Panc1 (cell line): ENCODE measurements at regions not wholly inside any gene's neighbourhood (a gene's known extent, or its start where the extent isn't known, plus 50 kb on each side); places are given as distances from the start of the nearest gene placed in this dataset.

Experiments
- ATAC-seq: fragments of 200-7000 bp; cut with Tn5 transposase; 2 replicates; pipeline ENCODE4 v1.9.1; 2020; ENCODE audit warnings: mild to moderate bottlenecking, moderate library complexity
- BruUV-seq: library from RNA; stranded (reverse); fragments of 400-500 nt; replicated peaks from 2 replicates; lab custom pipeline; 2021; lab: Mats Ljungman, UMichigan
- CTCF ChIA-PET: fragments of 300-600 bp; sonication (Branson Sonifier 250); formaldehyde crosslinking; loops from one replicate; lab custom pipeline; 2022; ENCODE audit warnings: antibody characterized with exemption; lab: Charles Lee
- POLR2A ChIA-PET: fragments of 300-600 bp; sonication (Branson Sonifier 250); formaldehyde crosslinking; loops from one replicate; lab custom pipeline; 2022; ENCODE audit warnings: antibody characterized with exemption; lab: Charles Lee
- DNase-seq: peaks from one replicate; pipeline ENCODE4 v3.0.0-alpha.2; 2010; ENCODE audit warnings: low read depth, low spot score
- H3K27ac ChIP-seq: 2 replicates; pipeline ENCODE4 v1.5.1; 2011; ENCODE audit warnings: mild to moderate bottlenecking, low read length, inconsistent platforms
- H3K27me3 ChIP-seq: fragments of 200-500 bp; sonication (Bioruptor generic); 2 replicates; pipeline ENCODE4 v1.6.0; 2014; ENCODE audit warnings: low read length, inconsistent platforms; ENCODE audit not compliant: control insufficient read depth, insufficient read depth
- H3K36me3 ChIP-seq: fragments of 200-500 bp; sonication (Bioruptor generic); 2 replicates; pipeline ENCODE4 v1.5.1; 2014; ENCODE audit warnings: inconsistent platforms, mild to moderate bottlenecking, low read length, moderate library complexity; ENCODE audit not compliant: control insufficient read depth, insufficient read depth
- H3K4me1 ChIP-seq: 2 replicates; pipeline ENCODE4 v1.5.1; 2011; ENCODE audit warnings: inconsistent platforms, mild to moderate bottlenecking, low read length, moderate library complexity; ENCODE audit not compliant: control insufficient read depth, insufficient read depth
- H3K4me3 ChIP-seq, 2 experiments: 2 replicates each; pipeline ENCODE4 v1.5.1; 2011 to 2012; ENCODE audit warnings: low read depth in 2 of 2, low read length in 2 of 2, mild to moderate bottlenecking in 2 of 2, inconsistent platforms in 1 of 2, moderate library complexity in 1 of 2
- H3K9me3 ChIP-seq: fragments of 200-500 bp; sonication (Bioruptor generic); 2 replicates; pipeline ENCODE4 v1.5.1; 2014; ENCODE audit warnings: low read depth, mild to moderate bottlenecking, inconsistent platforms, low read length, moderate library complexity; ENCODE audit not compliant: control insufficient read depth, insufficient read depth
- CTCF ChIP-seq: fragments of 450-650 bp; IDR thresholded peaks from 2 replicates; pipeline ENCODE4 v1.5.1; 2017; ENCODE audit warnings: mild to moderate bottlenecking
- POLR2AphosphoS5 ChIP-seq: IDR thresholded peaks from 2 replicates; pipeline ENCODE4 v1.6.1; 2012; ENCODE audit warnings: mild to moderate bottlenecking, low read depth, low read length, moderate library complexity
- SIN3A ChIP-seq: IDR thresholded peaks from 2 replicates; pipeline ENCODE4 v1.6.1; 2012; ENCODE audit warnings: low read depth, mild to moderate bottlenecking, low read length, moderate library complexity, borderline replicate concordance; ENCODE audit not compliant: insufficient read depth
- TCF7L2 ChIP-seq: IDR thresholded peaks from 2 replicates; pipeline ENCODE4 v1.6.1; 2011; ENCODE audit warnings: mild to moderate bottlenecking, low read depth, low read length, inconsistent platforms
- in situ Hi-C: cut with HindIII; loops from 2 replicates; pipeline ENCODE4 v1.10.0; 2016; ENCODE audit warnings: low sequenced_read_pairs, low pct_unique_long_range_greater_than_20kb
- intact Hi-C: fragments of 100-400 bp; cut with micrococcal nuclease; formaldehyde crosslinking; loops from one replicate; pipeline ENCODE4 v1.10.0; 2022; ENCODE audit not compliant: unreplicated experiment
- TF ChIP-seq, protein P1 (sequence below), 2 experiments: IDR thresholded peaks; 2 replicates each; pipeline ENCODE4 v1.6.1; 2011 to 2012; ENCODE audit warnings: low read depth in 2 of 2, control low read depth in 1 of 2, low read length in 1 of 2, mild to moderate bottlenecking in 1 of 2, moderate library complexity in 1 of 2; ENCODE audit not compliant: insufficient read depth in 1 of 2

DNA sequence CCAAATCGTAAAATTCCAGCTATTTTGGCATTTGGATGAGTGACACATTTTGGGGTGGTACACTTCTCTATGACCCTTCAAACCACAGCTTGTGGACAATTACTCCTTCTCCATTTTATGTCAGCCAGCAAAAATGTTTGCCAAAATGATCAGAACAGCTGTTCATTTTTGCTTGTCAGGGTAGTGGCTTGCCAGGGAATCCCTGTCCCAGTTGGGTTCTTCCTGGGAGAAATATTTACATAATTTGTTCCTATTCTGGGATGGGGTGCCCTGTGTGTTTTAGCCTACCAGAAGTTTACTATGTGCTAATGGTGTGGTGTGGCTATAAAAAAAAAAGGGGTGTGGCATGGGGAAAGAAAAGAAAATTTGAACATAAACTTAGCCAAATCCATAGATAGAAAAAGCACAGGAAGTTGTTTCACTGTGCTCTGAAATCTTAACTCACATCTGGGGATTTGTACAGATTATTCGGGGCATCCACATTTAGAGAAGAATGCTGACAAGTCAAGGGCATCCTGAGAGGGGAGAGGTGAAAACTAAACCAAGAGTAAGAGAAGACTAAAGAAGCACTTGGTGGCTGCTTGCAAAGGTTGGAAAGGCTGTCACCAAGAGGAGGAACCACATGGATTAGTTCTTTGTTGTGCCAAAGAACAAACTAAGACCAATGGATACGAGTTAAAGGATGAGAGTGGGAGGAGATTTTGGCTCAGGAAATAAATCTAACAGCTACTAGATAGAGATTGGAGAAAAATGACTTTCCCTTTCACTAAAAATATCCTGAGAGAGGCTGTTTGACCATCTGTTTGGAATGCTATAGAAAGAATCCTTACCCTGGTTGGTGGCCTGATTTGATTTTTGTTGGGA is 55.2 kb upstream of the RBM24 start:
- Histone ChIP-seq H3K36me3 (no peaks in the 10 kb centered on the region), H3K27me3 (no peaks in the 10 kb centered on the region), H3K4me1 (no peaks in the 10 kb centered on the region), H3K4me3 (no peak overlapping the region), H3K27ac (no peak overlapping the region), H3K9me3 (no peaks in the 10 kb centered on the region)
- DNase-seq, result no peak
- ChIA-PET POLR2A (no interaction called here), CTCF (no interaction called here)
- intact Hi-C loops, result no loop called here
- TF ChIP-seq TCF7L2 (no peak), SIN3A (no peak), CTCF (no peak), POLR2AphosphoS5 (no peak)
- TF ChIP-seq, protein P1, sequence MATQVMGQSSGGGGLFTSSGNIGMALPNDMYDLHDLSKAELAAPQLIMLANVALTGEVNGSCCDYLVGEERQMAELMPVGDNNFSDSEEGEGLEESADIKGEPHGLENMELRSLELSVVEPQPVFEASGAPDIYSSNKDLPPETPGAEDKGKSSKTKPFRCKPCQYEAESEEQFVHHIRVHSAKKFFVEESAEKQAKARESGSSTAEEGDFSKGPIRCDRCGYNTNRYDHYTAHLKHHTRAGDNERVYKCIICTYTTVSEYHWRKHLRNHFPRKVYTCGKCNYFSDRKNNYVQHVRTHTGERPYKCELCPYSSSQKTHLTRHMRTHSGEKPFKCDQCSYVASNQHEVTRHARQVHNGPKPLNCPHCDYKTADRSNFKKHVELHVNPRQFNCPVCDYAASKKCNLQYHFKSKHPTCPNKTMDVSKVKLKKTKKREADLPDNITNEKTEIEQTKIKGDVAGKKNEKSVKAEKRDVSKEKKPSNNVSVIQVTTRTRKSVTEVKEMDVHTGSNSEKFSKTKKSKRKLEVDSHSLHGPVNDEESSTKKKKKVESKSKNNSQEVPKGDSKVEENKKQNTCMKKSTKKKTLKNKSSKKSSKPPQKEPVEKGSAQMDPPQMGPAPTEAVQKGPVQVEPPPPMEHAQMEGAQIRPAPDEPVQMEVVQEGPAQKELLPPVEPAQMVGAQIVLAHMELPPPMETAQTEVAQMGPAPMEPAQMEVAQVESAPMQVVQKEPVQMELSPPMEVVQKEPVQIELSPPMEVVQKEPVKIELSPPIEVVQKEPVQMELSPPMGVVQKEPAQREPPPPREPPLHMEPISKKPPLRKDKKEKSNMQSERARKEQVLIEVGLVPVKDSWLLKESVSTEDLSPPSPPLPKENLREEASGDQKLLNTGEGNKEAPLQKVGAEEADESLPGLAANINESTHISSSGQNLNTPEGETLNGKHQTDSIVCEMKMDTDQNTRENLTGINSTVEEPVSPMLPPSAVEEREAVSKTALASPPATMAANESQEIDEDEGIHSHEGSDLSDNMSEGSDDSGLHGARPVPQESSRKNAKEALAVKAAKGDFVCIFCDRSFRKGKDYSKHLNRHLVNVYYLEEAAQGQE (IDR thresholded peaks at IDR 0.05; ENCODE audit: insufficient read depth in 1 of 2, low read depth in 2 of 2, low read length in 1 of 2), result no peak
- in situ Hi-C loops, result no loop called here
- BruUV-seq, result no TSS peak
- ATAC-seq, result no peak

DNA sequence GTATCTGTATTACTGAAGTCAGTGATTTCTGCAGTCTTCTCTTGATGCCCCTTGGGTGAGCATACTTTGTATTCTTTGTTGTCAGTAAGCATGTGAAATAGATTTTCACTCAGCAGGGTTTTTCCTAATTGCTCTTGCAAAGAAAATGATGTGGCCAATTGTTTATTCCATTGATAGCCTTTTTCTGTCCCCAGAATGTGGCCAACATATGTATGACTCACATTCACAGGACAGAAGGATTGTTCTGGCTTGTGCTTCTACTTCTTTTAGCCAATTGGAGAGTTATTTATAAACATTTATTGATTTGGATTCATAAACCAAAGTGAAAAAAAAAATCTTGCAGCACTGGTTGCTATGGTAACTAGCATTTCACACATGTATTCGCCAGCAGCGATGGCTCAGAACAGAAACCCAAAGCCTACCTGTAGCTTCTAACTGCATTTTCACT is 54.4 kb upstream of the RBM24 start:
- Histone ChIP-seq H3K27me3 (no peaks in the 10 kb centered on the region), H3K27ac (no peak overlapping the region), H3K36me3 (no peaks in the 10 kb centered on the region), H3K4me1 (no peaks in the 10 kb centered on the region), H3K9me3 (no peaks in the 10 kb centered on the region), H3K4me3 (no peak overlapping the region)
- ChIA-PET POLR2A (no interaction called here), CTCF (no interaction called here)
- no peak for TF ChIP-seq CTCF
- TF ChIP-seq POLR2AphosphoS5, result no peak
- TF ChIP-seq SIN3A, result no peak
- no peak for TF ChIP-seq TCF7L2
- TF ChIP-seq, protein P1 (IDR thresholded peaks at IDR 0.05; ENCODE audit: insufficient read depth in 1 of 2, low read depth in 2 of 2, low read length in 1 of 2), result no peak
- ATAC-seq, result no peak
- DNase-seq, result no peak
- in situ Hi-C loops, result no loop called here
- intact Hi-C loops, result no loop called here
- no TSS peak for BruUV-seq
